OCI-LY7 (cell line): ENCODE measurements at regions not wholly inside any gene's neighbourhood (a gene's known extent, or its start where the extent isn't known, plus 50 kb on each side); places are given as distances from the start of the nearest gene placed in this dataset.

ENCODE experiments used
- CTCF ChIP-seq: fragments of 200-600 bp; sonication (generic); conservative IDR thresholded peaks from 2 replicates; pipeline ENCODE4 v1.5.1; 2014; ENCODE audit warnings: mild to moderate bottlenecking, antibody characterized with exemption, low read length, moderate library complexity, mixed read lengths
- EZH2phosphoT487 ChIP-seq: fragments of 200-600 bp; sonication (generic); IDR thresholded peaks from 2 replicates; pipeline ENCODE4 v1.6.1; 2018; ENCODE audit warnings: low read depth, borderline replicate concordance, mild to moderate bottlenecking, mixed run types, antibody characterized with exemption, low read length, moderate library complexity, mixed read lengths

DNA sequence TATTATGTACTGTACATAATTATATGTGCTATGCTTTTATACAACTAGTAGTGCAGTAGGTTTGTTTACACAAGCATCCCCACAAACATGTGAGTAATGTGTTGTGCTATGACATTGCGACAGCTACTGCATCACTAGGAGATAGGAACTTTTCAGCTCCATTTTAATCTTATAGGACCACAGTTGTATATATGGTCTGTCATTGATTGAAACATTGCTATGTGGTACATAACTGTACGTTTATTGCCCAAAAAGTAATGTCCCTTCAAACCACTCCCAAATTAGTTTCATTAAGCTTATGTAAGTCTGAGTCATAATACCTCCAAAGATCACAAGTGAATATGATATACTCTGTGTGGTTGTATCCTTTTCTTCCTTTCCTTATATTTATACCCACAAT lies 183.2 kb upstream of the POT1 start:
- TF ChIP-seq CTCF (no peak), EZH2phosphoT487 (no peak)
